Liver (tissue), 8 donors: ENCODE measurements at regions not wholly inside any gene's neighbourhood (a gene's known extent, or its start where the extent isn't known, plus 50 kb on each side); places are given as distances from the start of the nearest gene placed in this dataset.

ENCODE experiments used
- DNase-seq: peaks from one replicate; pipeline ENCODE4 v3.0.0-alpha.2; 2017; ENCODE audit warnings: low spot score
- H3K27ac ChIP-seq, 2 donors: one replicate each; pipeline ENCODE4 v1.7.0; 2013; ENCODE audit warnings: inconsistent platforms in 2 of 2, low read length in 2 of 2, control low read depth in 1 of 2, low read depth in 1 of 2, mild to moderate bottlenecking in 1 of 2
- H3K27me3 ChIP-seq, 4 donors: one replicate each; pipeline versions ENCODE4 v1.6.1 to v1.7.0; 2013; ENCODE audit warnings: low read length in 3 of 4, inconsistent platforms in 1 of 4, mild to moderate bottlenecking in 1 of 4, moderate library complexity in 1 of 4; ENCODE audit not compliant: control insufficient read depth in 4 of 4, insufficient read depth in 4 of 4
- H3K36me3 ChIP-seq, 4 donors: one replicate each; pipeline versions ENCODE4 v1.6.1 to v1.7.0; 2013; ENCODE audit warnings: low read length in 3 of 4, mild to moderate bottlenecking in 3 of 4, low read depth in 1 of 4, moderate library complexity in 1 of 4; ENCODE audit not compliant: control insufficient read depth in 4 of 4, insufficient read depth in 3 of 4
- H3K4me1 ChIP-seq, 4 donors: one replicate each; pipeline versions ENCODE4 v1.6.1 to v1.7.0; 2013; ENCODE audit warnings: low read length in 3 of 4, mild to moderate bottlenecking in 3 of 4, moderate library complexity in 1 of 4; ENCODE audit not compliant: control insufficient read depth in 4 of 4, insufficient read depth in 4 of 4
- H3K4me3 ChIP-seq, 3 donors: one replicate each; pipeline versions ENCODE4 v1.6.1 to v1.7.0; 2013; ENCODE audit warnings: low read length in 3 of 3, control low read depth in 1 of 3, low read depth in 1 of 3, mild to moderate bottlenecking in 1 of 3
- H3K9ac ChIP-seq, 2 donors: one replicate each; pipeline ENCODE4 v1.7.0; 2013; ENCODE audit warnings: low read length in 2 of 2, mild to moderate bottlenecking in 2 of 2, moderate library complexity in 2 of 2, control low read depth in 1 of 2, low read depth in 1 of 2
- H3K9me3 ChIP-seq, 4 donors: one replicate each; pipeline versions ENCODE4 v1.6.1 to v1.7.0; 2013; ENCODE audit warnings: low read length in 3 of 4; ENCODE audit not compliant: control insufficient read depth in 4 of 4
- EGR1 ChIP-seq, 2 donors: IDR thresholded peaks; 2 replicates each; pipeline ENCODE4 v1.6.1; 2016 to 2018; ENCODE audit warnings: antibody characterized with exemption in 2 of 2, low read depth in 2 of 2
- FOXA1 ChIP-seq: IDR thresholded peaks from 2 replicates; pipeline ENCODE4 v1.6.1; 2016; ENCODE audit warnings: antibody characterized with exemption
- FOXA2 ChIP-seq: IDR thresholded peaks from 2 replicates; pipeline ENCODE4 v1.6.1; 2016; ENCODE audit warnings: antibody characterized with exemption
- GABPA ChIP-seq, 2 donors: IDR thresholded peaks in 1 of 2; conservative IDR thresholded peaks in 1 of 2; 2 replicates each; pipeline ENCODE4 v1.6.1; 2016; ENCODE audit warnings: antibody characterized with exemption in 2 of 2, mild to moderate bottlenecking in 1 of 2, moderate library complexity in 1 of 2
- HNF4A ChIP-seq, 2 donors: conservative IDR thresholded peaks; 2 replicates each; pipeline ENCODE4 v1.6.1; 2016; ENCODE audit warnings: antibody characterized with exemption in 2 of 2, mild to moderate bottlenecking in 2 of 2
- HNF4G ChIP-seq: IDR thresholded peaks from 2 replicates; pipeline ENCODE4 v1.6.1; 2016; ENCODE audit warnings: antibody characterized with exemption
- JUND ChIP-seq, 2 donors: IDR thresholded peaks; 2 replicates each; pipeline ENCODE4 v1.6.1; 2016; ENCODE audit warnings: antibody characterized with exemption in 2 of 2
- MAX ChIP-seq: IDR thresholded peaks from 2 replicates; pipeline ENCODE4 v1.6.1; 2016; ENCODE audit warnings: antibody characterized with exemption
- NR2F2 ChIP-seq: IDR thresholded peaks from 2 replicates; pipeline ENCODE4 v1.6.1; 2016; ENCODE audit warnings: antibody characterized with exemption
- RAD21 ChIP-seq, 2 donors: IDR thresholded peaks; 2 replicates each; pipeline ENCODE4 v1.6.1; 2016; ENCODE audit warnings: antibody characterized with exemption in 2 of 2, mild to moderate bottlenecking in 2 of 2
- RXRA ChIP-seq, 2 donors: IDR thresholded peaks; 2 replicates each; pipeline ENCODE4 v1.6.1; 2017 to 2018; ENCODE audit warnings: antibody characterized with exemption in 2 of 2, mild to moderate bottlenecking in 1 of 2
- TAF1 ChIP-seq: conservative IDR thresholded peaks from 2 replicates; pipeline ENCODE4 v1.6.1; 2016; ENCODE audit warnings: antibody characterized with exemption, mild to moderate bottlenecking
- YY1 ChIP-seq: IDR thresholded peaks from 2 replicates; pipeline ENCODE4 v1.6.1; 2016; ENCODE audit warnings: antibody characterized with exemption, mild to moderate bottlenecking
- WGBS: extraction: QIAGEN DNeasy Blood & Tissue Kit; methylation state at CpG from one replicate; pipeline ENCODE4 v1.1.7; 2013; 5-methylcytosine and 5-hydroxymethylcytosine counted together
- TF ChIP-seq, protein P1 (sequence below): fragments of 150-350 bp; IDR thresholded peaks from 2 replicates; pipeline ENCODE4 v1.5.1; 2017; ENCODE audit warnings: improper control_type of control experiment, low read depth, low read length; ENCODE audit not compliant: missing input control
- TF ChIP-seq, protein P2 (sequence below): IDR thresholded peaks from 2 replicates; pipeline ENCODE4 v1.6.1; 2016; ENCODE audit warnings: antibody characterized with exemption
- TF ChIP-seq, protein P3 (sequence below): IDR thresholded peaks from 2 replicates; pipeline ENCODE4 v1.6.1; 2016; ENCODE audit warnings: antibody characterized with exemption, mild to moderate bottlenecking
- donor health status: healthy.
- donor health status: healthy.
- donor health status: healthy.
- donor health status: healthy.
- donor health status: healthy.

DNA sequence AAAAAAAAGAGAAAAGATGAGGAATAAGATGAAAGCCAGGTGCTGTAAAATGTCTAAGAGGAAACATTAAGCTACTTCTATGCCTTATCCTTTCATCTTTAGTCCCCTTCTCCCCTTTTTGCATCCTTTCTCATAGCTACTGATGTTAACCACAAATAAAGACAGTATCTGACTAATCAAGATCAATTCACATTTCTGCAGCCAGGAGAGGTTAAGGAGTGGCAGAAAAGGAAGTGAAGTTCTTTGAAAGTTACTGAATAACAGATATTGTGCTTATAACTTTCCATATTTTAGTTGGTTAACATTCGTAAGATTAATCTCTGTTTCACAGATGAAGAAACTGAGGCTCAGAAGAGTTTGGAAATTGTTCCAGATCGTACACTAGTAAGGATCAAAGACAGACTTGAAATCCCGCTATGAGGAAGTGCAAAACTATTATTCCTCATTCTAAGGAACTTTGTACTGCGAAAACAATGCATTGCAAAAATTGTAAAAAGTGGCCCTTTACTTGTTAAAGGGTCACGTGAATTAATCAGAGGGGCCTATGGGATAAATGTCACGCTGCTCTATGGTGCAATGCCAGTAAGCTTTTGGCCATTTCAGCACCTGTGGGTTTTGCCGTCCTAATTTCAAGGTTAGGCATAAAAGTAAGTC lies 117.7 kb upstream of the GRM7 start:
- H3K27ac ChIP-seq = no peak overlapping the region
- no peak overlapping the region for H3K4me3 ChIP-seq
- WGBS = 65% methylated on average over 7 of the region's 7 CpGs
- DNase-seq = no peak
- no peaks in the 10 kb centered on the region for H3K9me3 ChIP-seq
- no peaks in the 10 kb centered on the region for H3K4me1 ChIP-seq
- H3K9ac ChIP-seq = no peak overlapping the region
- TF ChIP-seq HNF4G = no peak
- TF ChIP-seq, protein P1, sequence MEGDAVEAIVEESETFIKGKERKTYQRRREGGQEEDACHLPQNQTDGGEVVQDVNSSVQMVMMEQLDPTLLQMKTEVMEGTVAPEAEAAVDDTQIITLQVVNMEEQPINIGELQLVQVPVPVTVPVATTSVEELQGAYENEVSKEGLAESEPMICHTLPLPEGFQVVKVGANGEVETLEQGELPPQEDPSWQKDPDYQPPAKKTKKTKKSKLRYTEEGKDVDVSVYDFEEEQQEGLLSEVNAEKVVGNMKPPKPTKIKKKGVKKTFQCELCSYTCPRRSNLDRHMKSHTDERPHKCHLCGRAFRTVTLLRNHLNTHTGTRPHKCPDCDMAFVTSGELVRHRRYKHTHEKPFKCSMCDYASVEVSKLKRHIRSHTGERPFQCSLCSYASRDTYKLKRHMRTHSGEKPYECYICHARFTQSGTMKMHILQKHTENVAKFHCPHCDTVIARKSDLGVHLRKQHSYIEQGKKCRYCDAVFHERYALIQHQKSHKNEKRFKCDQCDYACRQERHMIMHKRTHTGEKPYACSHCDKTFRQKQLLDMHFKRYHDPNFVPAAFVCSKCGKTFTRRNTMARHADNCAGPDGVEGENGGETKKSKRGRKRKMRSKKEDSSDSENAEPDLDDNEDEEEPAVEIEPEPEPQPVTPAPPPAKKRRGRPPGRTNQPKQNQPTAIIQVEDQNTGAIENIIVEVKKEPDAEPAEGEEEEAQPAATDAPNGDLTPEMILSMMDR = no peak
- no peak for TF ChIP-seq NR2F2
- no peaks in the 10 kb centered on the region for H3K27me3 ChIP-seq
- no peaks in the 10 kb centered on the region for H3K36me3 ChIP-seq

DNA sequence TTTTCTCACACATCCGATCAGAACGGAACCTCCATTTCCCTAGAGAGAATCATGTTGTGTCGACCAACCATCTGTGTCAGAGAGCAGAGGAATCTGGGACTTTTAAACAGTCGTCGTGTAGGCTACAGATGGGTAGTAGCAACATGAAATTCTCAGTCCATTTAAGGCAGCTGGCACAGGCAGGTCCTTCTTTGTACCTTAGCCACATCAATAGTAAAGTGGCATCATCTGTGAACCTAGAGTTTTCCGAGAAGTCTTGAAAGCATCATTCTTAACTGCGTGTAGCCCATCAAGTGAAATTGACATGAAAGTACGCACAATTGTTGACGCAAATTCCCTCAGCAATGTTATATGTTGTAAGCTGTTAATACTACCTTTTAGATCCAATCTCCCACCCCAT lies 114.5 kb upstream of the GRM7 start:
- no peak for TF ChIP-seq HNF4G
- TF ChIP-seq NR2F2 = no peak
- TF ChIP-seq RAD21 (IDR thresholded peaks at IDR 0.05) = no peak
- TF ChIP-seq FOXA2 = no peak
- TF ChIP-seq MAX = no peak
- Histone ChIP-seq H3K27me3 (no peaks in the 10 kb centered on the region), H3K4me1 (no peaks in the 10 kb centered on the region), H3K9ac (no peak overlapping the region), H3K4me3 (no peak overlapping the region), H3K9me3 (no peaks in the 10 kb centered on the region), H3K36me3 (no peaks in the 10 kb centered on the region), H3K27ac (no peak overlapping the region)
- no peak for DNase-seq
- WGBS = 85% methylated on average over 9 of the region's 9 CpGs

DNA sequence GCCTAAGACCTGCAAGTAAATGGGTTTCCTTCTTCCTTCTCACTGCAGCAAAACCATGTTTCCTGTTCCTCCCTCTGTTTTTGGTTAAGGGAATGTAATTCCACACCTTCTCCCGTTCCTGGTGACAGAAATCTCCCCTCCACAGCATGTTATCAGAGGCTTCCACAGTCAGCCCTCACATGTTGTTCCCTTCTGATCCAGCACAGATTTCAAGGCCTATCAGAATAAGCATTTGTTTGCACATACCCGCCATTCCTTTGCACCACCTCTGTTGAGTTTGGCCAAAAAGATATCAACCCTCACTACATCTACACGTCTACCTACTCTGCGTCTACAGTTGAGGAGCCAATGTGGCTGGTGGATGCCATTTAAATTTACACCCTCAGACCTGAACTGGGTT lies 113.9 kb upstream of the GRM7 start:
- Histone ChIP-seq H3K27me3 (no peaks in the 10 kb centered on the region), H3K27ac (no peak overlapping the region), H3K4me1 (no peaks in the 10 kb centered on the region), H3K4me3 (no peak overlapping the region), H3K36me3 (no peaks in the 10 kb centered on the region), H3K9me3 (no peaks in the 10 kb centered on the region), H3K9ac (no peak overlapping the region)
- 57% methylated on average over 4 of the region's 4 CpGs for WGBS
- TF ChIP-seq FOXA1 (no peak), TAF1 (no peak), YY1 (no peak), JUND (IDR thresholded peaks at IDR 0.05) (no peak), HNF4A (conservative IDR thresholded peaks at IDR 0.05) (no peak), RXRA (IDR thresholded peaks at IDR 0.05) (no peak), NR2F2 (no peak), MAX (no peak), HNF4G (no peak), FOXA2 (no peak), EGR1 (IDR thresholded peaks at IDR 0.05; ENCODE audit: low read depth in 2 of 2) (no peak), GABPA (IDR thresholded peaks at IDR 0.05 in 1 of 2, conservative IDR thresholded peaks at IDR 0.05 in 1 of 2) (no peak)
- TF ChIP-seq, protein P2, sequence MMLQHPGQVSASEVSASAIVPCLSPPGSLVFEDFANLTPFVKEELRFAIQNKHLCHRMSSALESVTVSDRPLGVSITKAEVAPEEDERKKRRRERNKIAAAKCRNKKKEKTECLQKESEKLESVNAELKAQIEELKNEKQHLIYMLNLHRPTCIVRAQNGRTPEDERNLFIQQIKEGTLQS = no peak
- TF ChIP-seq, protein P1 = no peak
- TF ChIP-seq, protein P3, sequence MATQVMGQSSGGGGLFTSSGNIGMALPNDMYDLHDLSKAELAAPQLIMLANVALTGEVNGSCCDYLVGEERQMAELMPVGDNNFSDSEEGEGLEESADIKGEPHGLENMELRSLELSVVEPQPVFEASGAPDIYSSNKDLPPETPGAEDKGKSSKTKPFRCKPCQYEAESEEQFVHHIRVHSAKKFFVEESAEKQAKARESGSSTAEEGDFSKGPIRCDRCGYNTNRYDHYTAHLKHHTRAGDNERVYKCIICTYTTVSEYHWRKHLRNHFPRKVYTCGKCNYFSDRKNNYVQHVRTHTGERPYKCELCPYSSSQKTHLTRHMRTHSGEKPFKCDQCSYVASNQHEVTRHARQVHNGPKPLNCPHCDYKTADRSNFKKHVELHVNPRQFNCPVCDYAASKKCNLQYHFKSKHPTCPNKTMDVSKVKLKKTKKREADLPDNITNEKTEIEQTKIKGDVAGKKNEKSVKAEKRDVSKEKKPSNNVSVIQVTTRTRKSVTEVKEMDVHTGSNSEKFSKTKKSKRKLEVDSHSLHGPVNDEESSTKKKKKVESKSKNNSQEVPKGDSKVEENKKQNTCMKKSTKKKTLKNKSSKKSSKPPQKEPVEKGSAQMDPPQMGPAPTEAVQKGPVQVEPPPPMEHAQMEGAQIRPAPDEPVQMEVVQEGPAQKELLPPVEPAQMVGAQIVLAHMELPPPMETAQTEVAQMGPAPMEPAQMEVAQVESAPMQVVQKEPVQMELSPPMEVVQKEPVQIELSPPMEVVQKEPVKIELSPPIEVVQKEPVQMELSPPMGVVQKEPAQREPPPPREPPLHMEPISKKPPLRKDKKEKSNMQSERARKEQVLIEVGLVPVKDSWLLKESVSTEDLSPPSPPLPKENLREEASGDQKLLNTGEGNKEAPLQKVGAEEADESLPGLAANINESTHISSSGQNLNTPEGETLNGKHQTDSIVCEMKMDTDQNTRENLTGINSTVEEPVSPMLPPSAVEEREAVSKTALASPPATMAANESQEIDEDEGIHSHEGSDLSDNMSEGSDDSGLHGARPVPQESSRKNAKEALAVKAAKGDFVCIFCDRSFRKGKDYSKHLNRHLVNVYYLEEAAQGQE = no peak
- no peak for DNase-seq
